ENCODE measurements at regions not wholly inside any gene's neighbourhood (a gene's known extent, or its start where the extent isn't known, plus 50 kb on each side); places are given as distances from the start of the nearest gene placed in this dataset.

DNA sequence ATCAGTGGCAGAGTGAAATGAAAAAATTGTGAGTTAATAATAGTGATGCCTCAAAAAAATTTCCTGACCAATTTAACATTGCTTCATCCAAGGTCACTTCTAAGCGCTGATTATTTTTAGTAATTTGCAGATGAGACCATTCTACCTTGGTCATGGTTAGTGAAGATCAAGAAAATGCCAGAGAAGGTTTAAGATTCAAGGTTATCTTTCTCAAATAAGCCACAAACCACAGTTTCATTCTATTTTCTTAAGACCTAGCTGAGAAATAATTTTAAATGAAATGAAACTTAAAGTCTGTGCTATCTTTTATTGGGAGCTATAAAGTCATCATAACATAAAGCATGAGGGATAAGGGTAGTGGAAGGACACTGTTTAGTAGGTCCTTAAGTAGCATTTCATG lies 353.9 kb upstream of the NAALADL2 start:
- H3K4me2 ChIP-seq (ENCODE audit: extremely low read depth, insufficient read depth, low read length), result no peak overlapping the region
- H3K9ac ChIP-seq (ENCODE audit: insufficient read depth, low read length), result no peak overlapping the region
- H3K27me3 ChIP-seq (ENCODE audit: control insufficient read depth, insufficient read depth, low read length), result no peaks in the 10 kb centered on the region
- no peak overlapping the region for H3K4me3 ChIP-seq (replicated peaks in 1 of 4; ENCODE audit: control extremely low read depth in 1 of 4, insufficient read depth in 1 of 4, low read depth in 3 of 4, low read length in 4 of 4)
- no peaks in the 10 kb centered on the region for H3K9me3 ChIP-seq (ENCODE audit: control insufficient read depth, insufficient read depth, low read depth, low read length)
- no peak overlapping the region for H3K27ac ChIP-seq (ENCODE audit: insufficient read depth, low read length)
- no peaks in the 10 kb centered on the region for H3K36me3 ChIP-seq (ENCODE audit: control insufficient read depth, insufficient read depth, low read length)
- no peaks in the 10 kb centered on the region for H3K4me1 ChIP-seq (ENCODE audit: control insufficient read depth, extremely low read depth, insufficient read depth, low read length)
- no peaks in the 10 kb centered on the region for H3K79me2 ChIP-seq (ENCODE audit: control insufficient read depth, insufficient read depth, low read length)
- H2AFZ ChIP-seq (ENCODE audit: low read length), result no peak overlapping the region
- TF ChIP-seq EZH2 (IDR thresholded peaks at IDR 0.05; ENCODE audit: low read length, missing control alignments), result no peak
- TF ChIP-seq, protein P1, sequence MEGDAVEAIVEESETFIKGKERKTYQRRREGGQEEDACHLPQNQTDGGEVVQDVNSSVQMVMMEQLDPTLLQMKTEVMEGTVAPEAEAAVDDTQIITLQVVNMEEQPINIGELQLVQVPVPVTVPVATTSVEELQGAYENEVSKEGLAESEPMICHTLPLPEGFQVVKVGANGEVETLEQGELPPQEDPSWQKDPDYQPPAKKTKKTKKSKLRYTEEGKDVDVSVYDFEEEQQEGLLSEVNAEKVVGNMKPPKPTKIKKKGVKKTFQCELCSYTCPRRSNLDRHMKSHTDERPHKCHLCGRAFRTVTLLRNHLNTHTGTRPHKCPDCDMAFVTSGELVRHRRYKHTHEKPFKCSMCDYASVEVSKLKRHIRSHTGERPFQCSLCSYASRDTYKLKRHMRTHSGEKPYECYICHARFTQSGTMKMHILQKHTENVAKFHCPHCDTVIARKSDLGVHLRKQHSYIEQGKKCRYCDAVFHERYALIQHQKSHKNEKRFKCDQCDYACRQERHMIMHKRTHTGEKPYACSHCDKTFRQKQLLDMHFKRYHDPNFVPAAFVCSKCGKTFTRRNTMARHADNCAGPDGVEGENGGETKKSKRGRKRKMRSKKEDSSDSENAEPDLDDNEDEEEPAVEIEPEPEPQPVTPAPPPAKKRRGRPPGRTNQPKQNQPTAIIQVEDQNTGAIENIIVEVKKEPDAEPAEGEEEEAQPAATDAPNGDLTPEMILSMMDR (conservative IDR thresholded peaks at IDR 0.05 in 1 of 2, IDR thresholded peaks at IDR 0.05 in 1 of 2; ENCODE audit: low read depth in 1 of 2, low read length in 2 of 2), result no peak
- no peak for DNase-seq (ENCODE audit: low read depth in 2 of 2)
- no peaks in the 10 kb centered on the region for H4K20me1 ChIP-seq (ENCODE audit: control insufficient read depth, extremely low read depth, insufficient read depth, low read length)

DNA sequence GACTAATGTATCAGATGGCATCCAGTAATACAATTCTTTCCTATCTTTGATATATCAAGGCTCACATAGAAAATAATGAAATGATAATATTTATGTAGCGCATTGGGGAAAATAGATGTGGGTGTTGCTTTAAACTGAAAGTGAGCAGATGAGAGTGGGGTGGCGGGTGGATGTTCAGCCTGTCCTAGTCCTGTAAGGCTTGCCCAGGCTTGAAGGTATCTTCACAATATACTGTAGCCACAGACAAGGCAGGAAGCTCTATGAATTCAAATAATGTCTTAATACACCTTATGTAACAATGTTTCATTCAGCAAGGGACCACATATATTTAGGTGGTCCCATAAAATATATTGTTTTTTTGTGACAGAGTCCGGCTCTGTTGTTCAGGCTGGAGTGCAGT lies 334.9 kb upstream of the NAALADL2 start:
- TF ChIP-seq, protein P1 (conservative IDR thresholded peaks at IDR 0.05 in 1 of 2, IDR thresholded peaks at IDR 0.05 in 1 of 2; ENCODE audit: low read depth in 1 of 2, low read length in 2 of 2), result no peak
- TF ChIP-seq EZH2 (IDR thresholded peaks at IDR 0.05; ENCODE audit: low read length, missing control alignments), result no peak
- H3K4me1 ChIP-seq (ENCODE audit: control insufficient read depth, extremely low read depth, insufficient read depth, low read length), result no peaks in the 10 kb centered on the region
- no peak for DNase-seq (ENCODE audit: low read depth in 2 of 2)
- H3K36me3 ChIP-seq (ENCODE audit: control insufficient read depth, insufficient read depth, low read length), result no peaks in the 10 kb centered on the region
- no peak overlapping the region for H3K4me2 ChIP-seq (ENCODE audit: extremely low read depth, insufficient read depth, low read length)
- H3K9ac ChIP-seq (ENCODE audit: insufficient read depth, low read length), result no peak overlapping the region
- H2AFZ ChIP-seq (ENCODE audit: low read length), result no peak overlapping the region
- H3K27ac ChIP-seq (ENCODE audit: insufficient read depth, low read length), result no peak overlapping the region
- H3K79me2 ChIP-seq (ENCODE audit: control insufficient read depth, insufficient read depth, low read length), result no peaks in the 10 kb centered on the region
- H3K9me3 ChIP-seq (ENCODE audit: control insufficient read depth, insufficient read depth, low read depth, low read length), result no peaks in the 10 kb centered on the region
- no peaks in the 10 kb centered on the region for H3K27me3 ChIP-seq (ENCODE audit: control insufficient read depth, insufficient read depth, low read length)
- no peak overlapping the region for H3K4me3 ChIP-seq (replicated peaks in 1 of 4; ENCODE audit: control extremely low read depth in 1 of 4, insufficient read depth in 1 of 4, low read depth in 3 of 4, low read length in 4 of 4)
- no peaks in the 10 kb centered on the region for H4K20me1 ChIP-seq (ENCODE audit: control insufficient read depth, extremely low read depth, insufficient read depth, low read length)

DNA sequence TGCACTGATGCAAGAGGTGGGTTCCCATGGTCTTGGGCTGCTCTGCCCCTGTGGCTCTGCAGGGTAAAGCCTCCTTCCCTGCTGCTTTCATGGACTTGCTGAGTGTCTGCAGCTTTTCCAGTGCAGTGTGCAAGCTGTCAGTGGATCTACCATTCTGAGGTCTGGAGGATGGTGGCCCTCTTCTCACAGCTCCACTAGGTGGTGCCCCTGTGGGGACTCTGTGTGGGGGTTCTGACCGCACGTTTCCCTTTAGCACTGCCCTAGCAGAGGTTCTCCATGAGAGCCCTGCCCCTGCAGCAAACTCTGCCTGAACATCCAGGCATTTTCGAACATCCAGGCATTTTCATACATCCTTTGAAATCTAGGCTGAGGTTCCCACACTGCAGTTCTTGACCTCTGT lies 329.8 kb upstream of the NAALADL2 start:
- Histone ChIP-seq H3K9ac (ENCODE audit: insufficient read depth, low read length) (no peak overlapping the region), H3K9me3 (ENCODE audit: control insufficient read depth, insufficient read depth, low read depth, low read length) (no peaks in the 10 kb centered on the region), H3K79me2 (ENCODE audit: control insufficient read depth, insufficient read depth, low read length) (no peaks in the 10 kb centered on the region), H3K27ac (ENCODE audit: insufficient read depth, low read length) (no peak overlapping the region), H3K4me3 (replicated peaks in 1 of 4; ENCODE audit: control extremely low read depth in 1 of 4, insufficient read depth in 1 of 4, low read depth in 3 of 4, low read length in 4 of 4) (no peak overlapping the region), H3K27me3 (ENCODE audit: control insufficient read depth, insufficient read depth, low read length) (no peaks in the 10 kb centered on the region), H3K36me3 (ENCODE audit: control insufficient read depth, insufficient read depth, low read length) (no peaks in the 10 kb centered on the region), H2AFZ (ENCODE audit: low read length) (no peak overlapping the region), H3K4me2 (ENCODE audit: extremely low read depth, insufficient read depth, low read length) (no peak overlapping the region), H3K4me1 (ENCODE audit: control insufficient read depth, extremely low read depth, insufficient read depth, low read length) (no peaks in the 10 kb centered on the region), H4K20me1 (ENCODE audit: control insufficient read depth, extremely low read depth, insufficient read depth, low read length) (no peaks in the 10 kb centered on the region)
- TF ChIP-seq EZH2 (IDR thresholded peaks at IDR 0.05; ENCODE audit: low read length, missing control alignments), result no peak
- TF ChIP-seq, protein P1 (conservative IDR thresholded peaks at IDR 0.05 in 1 of 2, IDR thresholded peaks at IDR 0.05 in 1 of 2; ENCODE audit: low read depth in 1 of 2, low read length in 2 of 2), result no peak
- DNase-seq (ENCODE audit: low read depth in 2 of 2), result no peak

Measured in fibroblast of lung (primary cell).